ENCODE measurements at regions not wholly inside any gene's neighbourhood (a gene's known extent, or its start where the extent isn't known, plus 50 kb on each side); places are given as distances from the start of the nearest gene placed in this dataset.
"Not testable (repeated sequence)": the region's sequence is repeated elsewhere in the genome, so short reads cannot be mapped to it uniquely, and the experiment has no call there.

DNA sequence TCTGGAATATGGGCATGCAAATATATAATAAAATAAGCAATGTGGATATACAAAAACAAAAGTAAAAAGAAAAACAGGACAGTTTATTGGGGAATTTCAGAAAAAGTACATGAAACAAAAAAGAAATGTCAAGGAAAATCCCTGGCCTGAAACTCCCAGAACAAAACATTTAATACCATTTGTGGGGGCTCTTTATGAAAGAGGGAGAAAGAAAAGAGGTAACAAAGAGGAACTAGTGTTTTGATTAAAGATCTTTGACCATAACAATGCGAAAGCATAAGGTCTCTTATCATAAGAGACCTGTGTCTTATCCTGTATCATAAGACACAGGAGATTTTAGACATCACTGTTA lies 88.6 kb upstream of the ARID1B start:
- DNase-seq (ENCODE audit: low read depth), result no peak

DNA sequence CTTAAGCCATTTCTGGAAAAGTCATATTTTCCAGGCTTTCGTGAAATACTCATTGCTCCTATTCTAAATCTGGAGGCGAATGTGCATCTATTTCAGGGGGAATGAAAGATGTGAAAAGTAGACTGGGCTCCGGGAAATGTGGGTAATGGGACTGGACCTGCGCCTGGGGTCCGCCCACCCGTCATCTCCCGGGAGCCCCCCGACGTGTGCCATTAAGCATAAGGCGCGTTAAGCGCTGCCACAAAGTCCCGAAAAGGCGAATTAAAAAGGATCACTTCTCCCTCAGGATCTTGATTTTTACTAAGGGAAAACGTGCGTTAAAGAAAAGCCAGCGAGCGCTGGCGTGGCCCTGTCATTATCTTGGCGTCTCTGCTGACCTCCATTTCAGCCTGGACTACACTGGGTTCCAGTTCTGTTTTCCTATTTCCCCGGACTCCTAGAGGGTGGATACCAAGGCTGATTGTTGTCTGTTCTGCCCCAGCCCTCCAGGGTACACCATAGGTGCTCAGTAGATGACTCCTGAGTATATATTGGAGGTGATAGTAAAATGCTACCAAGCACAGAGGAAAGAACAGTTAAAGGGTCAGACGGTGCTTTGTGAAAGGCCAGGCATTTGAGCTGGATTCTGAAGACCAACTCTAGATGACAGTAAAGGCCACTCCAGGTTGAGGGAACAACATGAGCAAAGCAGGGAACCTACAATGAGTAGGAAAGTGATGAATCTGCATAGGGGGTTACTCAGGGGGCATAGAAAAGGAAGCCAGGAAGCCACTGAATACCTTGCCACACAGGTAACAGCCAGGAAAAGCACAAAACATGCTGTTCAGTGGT lies 89.2 kb upstream of the ARID1B start:
- peak; percentile 63 for DNase-seq (ENCODE audit: low read depth)

DNA sequence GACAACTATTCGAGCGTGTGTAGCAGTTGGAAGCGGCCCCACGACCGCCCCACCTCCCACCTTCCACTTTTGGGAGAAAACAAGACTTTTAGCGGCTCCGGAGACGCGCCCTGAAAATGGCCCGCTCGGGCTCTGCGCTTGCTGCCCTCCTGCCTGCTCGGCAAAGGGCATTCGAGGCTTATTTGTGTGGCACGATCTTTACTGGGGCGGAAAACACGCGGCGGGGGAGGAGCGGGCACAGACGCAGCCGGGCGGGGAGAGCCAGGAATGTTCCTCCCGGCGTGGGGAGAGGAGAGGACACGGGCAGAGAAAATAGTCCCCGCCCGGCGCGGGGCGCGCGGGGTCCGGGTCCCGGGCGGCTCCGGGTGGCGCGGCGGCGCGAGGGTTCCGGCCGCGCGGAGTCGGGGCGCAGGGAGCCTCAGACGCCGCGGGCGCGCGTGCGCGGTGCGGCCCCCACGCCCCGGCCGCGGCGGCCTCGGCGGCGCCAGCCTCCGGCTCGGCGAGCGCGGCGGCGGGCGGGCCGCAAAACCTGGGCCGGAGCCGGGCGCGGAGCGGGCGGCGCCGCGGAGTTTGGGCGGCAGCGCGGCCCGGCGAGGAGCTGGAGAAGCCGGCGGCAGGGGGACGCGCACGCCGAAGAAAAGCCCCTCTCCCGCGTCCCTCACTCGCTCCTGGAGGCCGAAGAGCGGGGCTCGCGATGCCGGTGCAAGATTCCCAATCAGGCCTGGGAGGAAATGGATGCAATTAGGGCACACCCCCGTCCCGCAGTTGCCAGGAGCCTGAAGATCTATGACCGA lies 90.0 kb upstream of the ARID1B start:
- peak; percentile 84 for DNase-seq (ENCODE audit: low read depth)

DNA sequence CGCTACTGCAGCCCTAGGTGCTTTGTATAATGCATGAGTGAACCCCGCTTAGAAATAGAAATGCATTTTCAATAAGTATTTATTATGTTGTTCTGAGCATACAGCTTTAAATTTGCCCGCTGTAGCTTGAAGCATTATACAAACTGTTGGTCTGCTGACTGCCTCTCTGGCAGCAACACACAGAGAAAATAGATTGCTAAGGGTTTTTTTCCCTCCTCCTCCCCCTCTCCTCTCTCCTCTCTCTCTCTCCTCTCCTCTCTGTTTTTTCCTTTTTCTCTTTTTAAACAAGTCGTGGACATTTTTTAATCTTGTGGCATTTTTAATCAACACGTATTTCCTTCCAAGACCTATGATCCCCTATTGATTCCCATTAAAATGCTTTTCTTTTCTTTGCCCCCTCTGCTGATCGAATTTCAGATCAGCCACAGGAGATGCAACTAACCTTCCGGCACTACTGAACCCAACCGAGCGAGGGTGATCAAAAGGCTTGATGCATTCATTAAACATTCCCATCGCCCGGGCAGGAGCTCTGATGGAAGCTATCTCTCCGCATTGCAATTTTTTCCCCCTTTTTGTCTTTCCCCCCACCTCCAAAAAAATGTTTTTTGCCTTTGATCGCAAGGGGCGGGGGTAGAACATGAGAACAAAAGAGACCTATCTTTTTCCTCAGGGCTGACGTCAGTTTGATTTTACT lies 90.7 kb upstream of the ARID1B start:
- DNase-seq (ENCODE audit: low read depth), result peak; percentile 81

DNA sequence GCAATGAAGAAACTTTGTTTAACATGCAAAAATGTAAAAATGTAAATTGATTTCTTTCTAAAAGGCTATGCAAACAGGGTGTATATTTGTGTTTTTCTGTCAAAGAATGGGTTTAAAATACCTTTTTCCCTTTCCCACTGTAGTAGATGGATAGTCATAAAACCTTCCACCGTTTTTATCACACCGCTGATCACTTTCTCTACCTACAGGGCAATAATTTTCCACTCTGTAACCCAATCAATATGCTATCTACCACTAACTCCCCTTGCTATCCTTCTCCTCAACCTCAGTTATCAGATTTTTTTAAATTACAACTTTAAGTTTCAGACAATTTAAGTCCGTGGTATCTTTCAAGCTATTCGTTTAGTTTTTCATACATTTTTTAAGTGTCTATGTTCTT lies 91.4 kb upstream of the ARID1B start:
- DNase-seq (ENCODE audit: low read depth), result no peak

DNA sequence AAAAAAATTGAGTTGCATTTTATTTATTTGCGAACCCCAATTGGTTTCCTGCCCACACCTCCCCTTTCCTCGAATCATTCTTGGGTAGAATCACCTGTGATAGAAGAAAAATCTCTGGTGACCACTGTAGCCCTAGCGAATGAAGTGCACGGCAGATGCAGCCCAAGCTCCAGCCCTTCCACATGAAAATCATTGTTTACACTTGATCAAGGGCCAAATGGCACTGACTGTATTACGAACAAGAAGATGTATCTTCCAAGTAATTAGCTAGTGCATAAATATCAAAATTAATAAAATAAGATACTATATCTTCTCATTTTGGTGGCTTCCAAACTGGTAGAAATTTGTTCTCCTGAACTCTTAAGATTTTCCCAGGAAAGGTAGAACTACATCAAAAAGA lies 93.4 kb upstream of the ARID1B start:
- DNase-seq (ENCODE audit: low read depth), result no peak

DNA sequence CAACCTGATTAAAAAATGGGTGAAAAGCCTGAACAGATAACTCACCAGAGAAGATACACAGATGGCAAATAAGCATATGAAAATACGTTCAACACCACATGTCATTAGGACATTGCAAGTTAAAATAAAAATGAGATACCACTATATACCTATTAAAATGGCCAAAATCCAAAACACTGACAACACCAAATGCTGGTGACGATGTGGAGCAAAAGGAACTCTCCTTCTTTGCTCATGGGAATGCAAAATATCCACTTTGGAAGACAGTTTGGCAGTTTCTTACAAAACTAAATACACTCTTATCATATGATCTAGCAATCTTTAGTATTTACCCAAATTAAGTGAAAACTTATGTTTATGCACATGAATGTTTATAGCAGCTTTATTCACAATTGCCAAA lies 100.5 kb upstream of the ARID1B start:
- DNase-seq (ENCODE audit: low read depth), result no peak

DNA sequence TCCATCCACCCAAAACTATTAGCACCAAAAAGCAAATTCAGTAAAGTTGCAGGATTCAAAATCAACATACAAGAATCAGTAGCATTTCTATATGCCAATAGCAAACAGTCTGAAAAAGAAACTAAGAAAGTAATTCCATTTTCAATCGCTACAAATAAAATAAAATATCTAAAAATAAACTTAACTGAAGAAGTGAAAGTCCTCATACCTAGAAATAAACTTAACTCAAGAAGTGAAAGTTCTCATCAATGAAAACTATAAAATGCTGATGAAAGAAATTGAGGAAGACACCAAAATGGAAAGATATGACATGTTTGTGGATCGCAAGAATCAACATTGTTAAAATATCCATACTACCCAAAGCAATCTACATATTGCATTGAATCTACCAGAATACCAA lies 103.0 kb upstream of the ARID1B start:
- no peak for DNase-seq (ENCODE audit: low read depth)

DNA sequence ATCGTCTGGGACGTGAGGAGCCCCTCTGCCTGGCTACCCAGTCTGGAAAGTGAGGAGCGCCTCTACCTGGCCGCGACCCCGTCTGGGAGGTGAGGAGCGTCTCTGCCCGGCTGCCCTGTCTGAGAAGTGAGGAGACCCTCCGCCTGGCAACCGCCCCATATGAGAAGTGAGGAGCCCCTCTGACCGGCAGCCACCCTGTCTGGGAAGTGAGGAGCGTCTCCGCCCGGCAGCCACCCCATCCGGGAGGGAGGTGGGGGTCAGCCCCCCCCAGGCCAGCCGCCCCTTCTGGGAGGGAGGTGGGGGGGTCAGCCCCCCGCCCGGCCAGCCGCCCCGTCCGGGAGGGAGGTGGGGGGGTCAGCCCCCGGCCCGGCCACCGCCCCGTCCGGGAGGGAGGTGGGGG lies 107.1 kb upstream of the ARID1B start:
- not testable (repeated sequence) for DNase-seq (ENCODE audit: low read depth)

DNA sequence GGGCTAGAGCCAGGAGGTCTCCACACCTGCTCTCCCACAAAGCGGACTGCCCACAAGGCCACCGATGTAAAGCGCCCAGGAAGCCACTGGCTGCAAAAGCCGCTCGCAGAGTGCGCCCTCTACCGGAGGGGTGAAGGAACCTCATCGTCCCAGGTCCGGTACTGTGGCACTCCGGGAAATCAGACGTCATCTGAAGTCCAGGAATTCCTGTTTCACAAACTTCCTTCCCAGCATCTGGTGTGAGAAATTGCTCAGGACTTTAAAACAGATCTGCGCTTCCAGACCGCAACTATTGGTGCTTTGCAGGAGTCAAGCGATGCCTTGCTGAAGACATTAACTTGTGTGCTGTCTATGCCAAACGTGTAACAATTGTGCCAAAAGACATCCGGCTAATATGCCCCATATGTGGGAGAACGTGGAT lies 115.1 kb upstream of the ARID1B start:
- peak; percentile 6 for DNase-seq (ENCODE audit: low read depth)

DNA sequence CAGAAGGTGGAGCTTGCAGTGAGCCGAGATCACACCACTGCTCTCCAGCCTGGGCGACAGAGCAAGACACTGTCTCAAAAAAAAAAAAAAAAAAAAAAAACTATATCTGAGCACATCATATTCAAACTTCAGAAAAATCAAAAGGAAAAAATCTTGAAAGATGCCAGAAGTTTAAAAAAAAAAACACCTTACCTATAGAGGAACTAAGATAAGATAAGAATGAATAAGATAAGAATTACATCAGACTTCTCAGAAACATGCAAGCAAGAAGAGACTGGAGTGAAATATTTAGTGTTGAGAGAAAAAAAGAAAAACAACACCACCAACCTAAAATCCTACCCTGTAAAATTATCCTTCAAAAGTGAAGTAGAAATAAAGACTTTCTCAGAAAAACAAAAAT lies 116.8 kb upstream of the ARID1B start:
- DNase-seq (ENCODE audit: low read depth), result no peak

DNA sequence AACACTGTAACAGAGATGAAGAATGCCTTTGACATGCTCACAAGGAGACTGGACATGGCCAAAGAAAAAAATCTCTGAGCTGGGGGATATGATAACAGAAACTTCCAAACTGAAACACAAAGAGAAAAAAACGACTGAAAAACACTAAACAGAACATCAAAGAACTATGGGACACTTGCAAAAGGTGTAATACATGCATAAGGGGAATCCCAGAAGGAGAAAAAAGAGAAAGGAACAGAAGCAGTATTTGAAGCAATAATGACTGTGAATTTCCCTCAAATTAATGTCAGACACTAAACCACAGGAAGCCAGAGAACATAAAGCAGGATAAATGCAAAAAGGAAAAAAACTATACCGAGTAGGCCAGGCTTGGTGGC lies 117.4 kb upstream of the ARID1B start:
- no peak for DNase-seq (ENCODE audit: low read depth)

DNA sequence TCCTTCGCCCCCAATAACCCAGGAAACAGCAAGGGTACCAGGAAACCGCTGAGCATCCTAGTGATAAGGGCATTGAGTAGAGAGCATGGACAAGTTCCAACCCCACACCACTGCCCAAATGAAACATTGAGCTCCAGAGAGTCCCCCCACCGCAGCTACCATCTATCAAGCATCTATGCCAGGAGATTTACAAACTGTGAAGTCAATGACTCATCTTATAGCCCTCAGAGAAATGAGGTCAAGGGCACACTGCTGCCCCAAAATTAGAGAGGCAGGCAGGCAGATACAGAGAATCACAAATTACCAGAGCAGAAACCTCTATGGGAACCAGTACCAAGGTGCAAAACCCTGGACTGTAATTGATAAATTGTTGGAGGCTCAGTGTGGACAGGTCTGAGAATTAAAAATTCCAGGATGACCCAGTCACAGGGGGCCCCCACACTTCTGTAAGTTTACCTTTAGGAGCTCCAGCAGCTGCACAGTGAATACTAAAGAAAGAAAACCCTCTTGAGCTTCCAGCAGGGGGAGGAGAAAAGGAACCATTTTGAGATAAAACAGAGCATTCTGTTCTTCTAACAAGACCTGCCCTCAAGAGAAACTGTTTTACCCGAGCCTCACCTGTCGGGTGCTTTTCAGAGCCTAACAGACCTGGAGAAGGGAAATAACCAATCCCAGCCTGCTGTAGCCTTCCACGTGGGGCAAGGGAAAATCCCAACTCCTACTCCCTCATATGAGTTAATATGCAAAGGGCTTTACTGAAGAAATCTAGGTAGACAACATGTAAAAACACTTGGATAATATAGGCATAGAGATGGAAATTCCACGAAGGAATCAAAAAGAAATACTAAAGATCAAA lies 118.0 kb upstream of the ARID1B start:
- DNase-seq (ENCODE audit: low read depth), result no peak

DNA sequence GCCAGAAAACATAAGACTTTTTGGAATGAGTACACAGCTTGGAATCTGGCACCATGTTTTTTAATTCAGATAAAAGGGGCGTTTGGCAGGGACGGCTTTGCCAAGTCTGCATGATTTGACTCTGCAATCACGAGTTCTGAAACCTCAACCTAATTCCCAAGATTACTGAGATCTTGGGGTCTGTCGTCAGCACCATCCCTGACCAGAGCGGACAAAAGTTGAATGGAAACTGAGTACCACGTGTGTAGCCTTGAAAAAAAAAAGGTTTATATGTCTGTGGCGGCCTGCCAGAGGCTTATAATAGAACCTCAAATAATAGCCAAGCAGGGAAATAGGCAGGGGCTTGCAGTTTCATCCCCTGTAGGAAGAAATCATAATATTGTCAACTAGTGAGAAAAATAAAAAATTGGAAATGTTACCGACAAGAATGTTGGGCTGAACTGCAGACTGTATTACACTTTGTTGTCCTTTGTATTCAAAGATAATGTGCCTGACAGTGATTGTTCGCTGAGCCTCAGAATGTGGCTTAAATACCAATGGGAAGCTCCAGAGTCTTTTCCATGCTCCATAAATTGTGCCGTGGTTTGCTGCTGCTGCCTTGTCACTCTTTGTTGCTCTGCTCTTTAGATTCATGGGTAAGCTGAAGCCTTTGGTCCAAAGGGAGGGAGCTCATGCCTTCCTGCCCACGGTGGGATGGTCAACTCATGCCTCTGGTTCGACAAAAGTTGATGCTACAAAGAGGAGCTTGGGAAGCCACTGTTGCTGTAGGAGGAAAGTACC lies 118.8 kb upstream of the ARID1B start:
- DNase-seq (ENCODE audit: low read depth), result no peak

DNA sequence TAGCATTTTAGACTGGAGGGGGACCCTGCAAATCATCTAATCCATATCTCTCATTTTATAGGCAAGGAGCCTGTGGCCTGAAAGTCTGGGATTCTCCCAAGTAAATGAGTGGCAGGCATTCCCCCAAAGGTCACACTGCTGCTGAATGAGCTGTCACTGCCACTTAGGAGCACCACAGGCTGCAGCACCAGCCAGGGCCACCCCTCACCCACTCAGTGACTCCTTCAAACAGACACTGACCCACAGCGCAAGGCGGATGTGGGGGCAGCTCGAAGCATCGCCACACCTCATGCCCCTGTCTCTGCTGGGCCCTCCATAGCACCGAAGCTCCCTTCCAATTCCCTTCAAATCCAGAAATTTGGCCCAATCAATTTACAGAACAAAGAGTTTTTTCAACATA lies 119.9 kb upstream of the ARID1B start:
- DNase-seq (ENCODE audit: low read depth), result no peak

DNA sequence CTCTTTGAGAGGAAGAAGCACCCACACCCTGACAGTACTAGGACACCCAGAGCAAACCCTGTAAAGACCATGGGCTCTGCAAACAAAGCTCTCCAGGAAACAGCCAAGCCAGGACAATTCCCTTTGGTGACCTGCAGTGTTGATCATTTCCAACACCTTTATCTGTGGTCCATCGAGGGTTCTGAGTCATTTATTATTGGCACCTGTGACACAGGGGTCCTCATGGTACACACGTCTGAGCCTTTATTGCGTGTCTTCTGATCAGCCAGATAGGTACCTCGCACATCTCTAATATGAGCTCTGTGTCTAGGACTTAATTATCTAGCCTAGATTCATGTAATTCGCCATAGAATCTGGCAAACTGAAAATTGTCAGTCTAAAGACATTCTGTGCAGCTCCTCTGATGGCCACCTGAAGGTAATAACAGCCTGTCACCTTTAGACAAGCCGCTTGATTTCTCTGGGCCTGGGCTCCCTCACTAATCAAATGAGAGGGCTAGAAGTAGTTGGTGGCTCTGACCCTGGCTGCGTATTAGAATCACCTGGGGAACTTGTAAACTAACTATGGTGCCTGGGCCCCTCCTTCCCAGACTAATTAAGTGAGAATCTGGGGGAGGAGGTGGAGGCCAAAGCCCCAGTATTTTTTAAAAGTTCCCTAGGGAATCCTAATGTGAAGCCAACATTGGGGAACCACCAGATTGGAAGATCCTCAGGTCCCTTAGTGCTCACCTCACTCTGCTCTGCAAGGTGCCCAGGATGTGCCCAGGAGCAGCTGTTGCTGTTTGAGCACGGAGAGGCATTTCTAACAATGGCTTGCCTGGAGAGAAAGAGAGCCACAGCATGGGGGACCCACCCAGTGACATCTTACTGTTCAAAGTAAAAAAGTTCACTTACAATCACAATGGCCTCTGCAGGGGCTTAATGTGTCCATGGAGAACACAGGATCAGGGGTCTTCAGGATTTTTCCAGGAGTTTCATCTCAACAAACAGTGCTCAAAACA lies 122.0 kb upstream of the ARID1B start:
- DNase-seq (ENCODE audit: low read depth), result no peak

DNA sequence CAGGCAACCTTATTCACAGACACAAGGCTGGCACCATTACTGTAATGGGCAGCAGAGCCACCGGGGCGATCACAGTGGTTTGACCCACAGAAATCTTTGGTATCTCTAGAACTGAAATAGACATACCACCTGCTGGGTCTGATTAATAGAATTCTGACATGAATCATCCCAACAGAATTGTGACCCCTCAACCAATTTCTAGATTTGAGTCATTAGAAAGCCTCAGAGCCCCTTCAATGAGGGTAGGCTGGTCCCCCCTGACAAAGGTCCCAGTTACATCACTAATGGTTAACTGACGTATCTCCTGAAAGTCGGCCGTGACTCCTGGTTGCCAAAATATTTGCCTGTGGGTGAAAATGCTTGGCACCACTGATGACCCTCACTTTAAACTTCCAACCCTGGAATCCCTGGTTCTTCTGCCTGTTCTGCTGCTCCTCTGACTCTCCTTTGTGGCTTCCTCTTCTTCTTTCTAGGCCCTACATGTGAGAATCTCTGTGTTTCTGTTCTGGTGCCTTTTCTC lies 124.9 kb upstream of the ARID1B start:
- DNase-seq (ENCODE audit: low read depth), result no peak

DNA sequence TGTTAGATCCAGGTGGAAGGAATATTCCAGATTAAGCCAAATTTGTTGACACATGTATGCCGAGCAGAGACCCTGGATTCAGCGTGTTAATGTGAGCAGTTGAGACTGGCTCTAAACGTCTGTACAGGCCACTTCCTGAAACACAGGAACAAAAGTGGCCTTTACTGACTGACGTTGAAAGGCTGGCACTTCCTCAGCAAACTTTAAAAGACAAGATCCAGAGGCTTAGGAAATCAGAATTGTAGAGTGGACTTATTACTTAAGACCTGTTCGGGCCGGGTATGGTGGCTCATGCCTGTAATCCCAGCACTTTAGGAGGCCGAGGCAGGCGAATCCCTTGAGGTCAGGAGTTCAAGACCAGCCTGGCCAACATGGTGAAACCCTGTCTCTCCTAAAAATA lies 125.7 kb upstream of the ARID1B start:
- DNase-seq (ENCODE audit: low read depth), result no peak

DNA sequence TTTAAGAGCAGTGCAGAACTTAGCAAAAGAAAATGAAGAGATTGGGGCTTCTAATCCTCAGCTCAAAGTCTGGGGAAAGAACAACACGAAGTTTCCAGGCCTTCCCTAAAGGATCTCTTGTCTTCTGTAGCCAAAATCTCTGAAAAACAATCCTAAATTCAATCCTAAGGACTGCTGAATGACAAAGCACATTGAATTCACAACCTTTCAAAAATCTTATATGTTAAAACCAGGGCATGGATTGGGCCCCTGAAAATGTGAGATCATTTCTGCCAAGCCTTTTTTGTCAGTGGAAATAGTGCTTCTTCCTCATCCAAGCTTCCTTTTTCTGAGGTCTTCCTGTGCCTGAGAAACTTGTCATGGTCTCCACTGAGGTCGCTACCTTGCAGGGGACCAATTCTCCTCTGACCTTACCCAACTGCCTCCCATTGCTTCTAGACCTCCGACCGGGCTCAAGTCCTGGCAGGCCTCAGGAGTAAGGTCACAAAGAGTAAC lies 126.2 kb upstream of the ARID1B start:
- DNase-seq (ENCODE audit: low read depth), result no peak

DNA sequence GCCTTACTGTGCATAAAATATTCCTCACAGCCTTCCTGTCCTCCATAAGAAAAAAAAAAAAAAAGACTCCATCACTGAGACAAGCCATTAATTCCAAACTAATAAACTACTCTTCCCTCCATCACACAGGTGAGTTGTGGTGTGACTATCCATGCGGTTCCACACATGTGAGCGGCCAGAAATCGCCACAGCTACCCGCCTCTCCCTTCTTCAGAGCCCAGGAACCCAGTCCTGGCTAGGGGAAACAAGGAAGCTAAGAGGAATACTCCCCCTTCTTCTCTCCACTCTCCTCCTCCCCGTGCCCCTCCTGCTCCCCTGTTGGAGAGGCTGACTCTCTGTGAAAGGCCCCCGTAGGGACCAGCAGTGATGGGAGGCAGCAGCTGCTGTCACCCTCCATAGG lies 128.6 kb upstream of the ARID1B start:
- no peak for DNase-seq (ENCODE audit: low read depth)
